Renal cortical epithelial cell (primary cell): ENCODE measurements at regions not wholly inside any gene's neighbourhood (a gene's known extent, or its start where the extent isn't known, plus 50 kb on each side); places are given as distances from the start of the nearest gene placed in this dataset.

ENCODE experiments used
- DNase-seq: peaks from one replicate; pipeline ENCODE4 v3.0.0-alpha.2; 2011; ENCODE audit warnings: low read depth

GRCh38 chr18:55849391-55849790 is 261.4 kb upstream of the TCF4 start:
- DNase-seq = no peak

- no peak for DNase-seq
Measured at GRCh38 chr18:55847960-55848359, 260.0 kb upstream of the TCF4 start.

- DNase-seq = no peak
Measured at GRCh38 chr18:55845221-55845620, 257.2 kb upstream of the TCF4 start.

- no peak for DNase-seq
Measured at GRCh38 chr18:55844382-55844781, 256.4 kb upstream of the TCF4 start.

GRCh38 chr18:55841314-55841713 is 253.3 kb upstream of the TCF4 start:
- no peak for DNase-seq

- DNase-seq = no peak
Measured at GRCh38 chr18:55840601-55841170, 252.7 kb upstream of the TCF4 start.

GRCh38 chr18:55839343-55839742 is 251.4 kb upstream of the TCF4 start:
- peak; percentile 75 for DNase-seq

GRCh38 chr18:55838841-55839240 is 250.8 kb upstream of the TCF4 start:
- peak; percentile 55 for DNase-seq

GRCh38 chr18:55838319-55838718 is 250.3 kb upstream of the TCF4 start:
- DNase-seq = no peak

GRCh38 chr18:55833543-55833942 is 245.6 kb upstream of the TCF4 start:
- peak; percentile 99 for DNase-seq

- no peak for DNase-seq
Measured at GRCh38 chr18:55830544-55830943, 242.6 kb upstream of the TCF4 start.

- peak; percentile 77 for DNase-seq
Measured at GRCh38 chr18:55821219-55821618, 233.2 kb upstream of the TCF4 start.

GRCh38 chr18:55819448-55819847 is 231.5 kb upstream of the TCF4 start:
- no peak for DNase-seq

GRCh38 chr18:55818284-55818683 is 230.3 kb upstream of the TCF4 start:
- DNase-seq = no peak

GRCh38 chr18:55811925-55812324 is 223.9 kb upstream of the TCF4 start:
- no peak for DNase-seq

GRCh38 chr18:55805666-55806065 is 217.7 kb upstream of the TCF4 start:
- no peak for DNase-seq

- no peak for DNase-seq
Measured at GRCh38 chr18:55795101-55795669, 207.2 kb upstream of the TCF4 start.

- DNase-seq = no peak
Measured at GRCh38 chr18:55794288-55795052, 206.5 kb upstream of the TCF4 start.

GRCh38 chr18:55790296-55790695 is 202.3 kb upstream of the TCF4 start:
- DNase-seq = peak; percentile 83

GRCh38 chr18:55787536-55788073 is 199.6 kb upstream of the TCF4 start:
- no peak for DNase-seq

GRCh38 chr18:55786651-55787272 is 198.8 kb upstream of the TCF4 start:
- peak; percentile 92 for DNase-seq

GRCh38 chr18:55783921-55784320 is 195.9 kb upstream of the TCF4 start:
- DNase-seq = no peak
